ENCODE measurements at regions not wholly inside any gene's neighbourhood (a gene's known extent, or its start where the extent isn't known, plus 50 kb on each side); places are given as distances from the start of the nearest gene placed in this dataset.

- Histone ChIP-seq H4K5ac (ENCODE audit: insufficient read length, low read depth, low read length) (no peak overlapping the region), H4K20me1 (ENCODE audit: control insufficient read depth, insufficient read depth, insufficient read length) (no peaks in the 10 kb centered on the region)
- peaks cover 0 to 4% (median 0%) of the 10 kb centered on the region in 3 experiments; a peak in 1 of 7 replicates for H3K36me3 Mint-ChIP-seq (ENCODE audit: insufficient read depth in 1 of 3, low read depth in 3 of 3)
Measured at GRCh38 chr13:64311112-64311511, 2895.5 kb upstream of the PCDH20 start.

More at GRCh38 chr13:64311112-64311511, 2895.5 kb upstream of the PCDH20 start:
- Histone ChIP-seq H2BK120ac (ENCODE audit: low read depth, low read length, poor library complexity, severe bottlenecking) (no peak overlapping the region), H2AK5ac (ENCODE audit: insufficient read length, low read length) (no peak overlapping the region), H2BK15ac (ENCODE audit: low read depth, low read length) (no peak overlapping the region), H3K27ac (ENCODE audit: insufficient read length, low read depth, low read length) (no peak overlapping the region), H3T11ph (ENCODE audit: low read length) (no peak overlapping the region), H3K4me1 (ENCODE audit: insufficient read depth, low read length) (no peaks in the 10 kb centered on the region), H3K23me2 (ENCODE audit: insufficient read length, low read depth, low read length, poor library complexity, severe bottlenecking) (no peaks in the 10 kb centered on the region), H3K4me2 (ENCODE audit: insufficient read depth, insufficient read length, low read length) (no peak overlapping the region), H3K9ac (ENCODE audit: extremely low read depth, insufficient read length, low read length) (no peak overlapping the region), H3K9me3 (ENCODE audit: control insufficient read depth, low read depth, low read length) (no peaks in the 10 kb centered on the region), H2BK5ac (ENCODE audit: insufficient read length, low read length) (no peak overlapping the region), H4K8ac (replicated peaks; ENCODE audit: insufficient read length, low read depth, low read length) (no peak overlapping the region), H3K23ac (ENCODE audit: insufficient read length, low read depth, low read length) (no peak overlapping the region), H3K79me1 (ENCODE audit: insufficient read depth, low read depth, low read length, poor library complexity, severe bottlenecking) (no peaks in the 10 kb centered on the region), H2BK20ac (ENCODE audit: low read depth, low read length, poor library complexity, severe bottlenecking) (no peak overlapping the region), H3K56ac (ENCODE audit: insufficient read length, low read depth, low read length) (no peak overlapping the region), H4K91ac (ENCODE audit: insufficient read length, low read depth, low read length) (no peak overlapping the region), H2BK12ac (ENCODE audit: insufficient read length, low read depth, low read length) (no peak overlapping the region), H3K18ac (ENCODE audit: insufficient read length, low read depth, low read length) (no peak overlapping the region), H3K4ac (ENCODE audit: low read depth, low read length) (no peak overlapping the region), H3K79me2 (ENCODE audit: insufficient read depth, low read length) (no peaks in the 10 kb centered on the region), H2AFZ (ENCODE audit: low read length) (no peak overlapping the region), H3K14ac (ENCODE audit: insufficient read depth, low read length) (no peak overlapping the region), H3K27me3 (ENCODE audit: insufficient read depth, low read length) (no peaks in the 10 kb centered on the region)
- DNase-seq, result no peak
- no peak overlapping the region for H3K4me3 Mint-ChIP-seq
- no peak for TF ChIP-seq CTCF (conservative IDR thresholded peaks at IDR 0.05)
- peaks cover 0 to 3% of the 10 kb centered on the region in 2 experiments; a peak in 1 of 5 replicates for H3K9me3 Mint-ChIP-seq
- no peaks in the 10 kb centered on the region for H3K27me3 Mint-ChIP-seq (ENCODE audit: low read depth)
- peaks cover 0 to 4% of the 10 kb centered on the region in 2 experiments; a peak in 2 of 4 replicates for H3K4me1 Mint-ChIP-seq
- H3K27ac Mint-ChIP-seq, result no peak overlapping the region
- no CpG with 5 or more reads among the region's 1 CpG for WGBS (ENCODE audit: extremely low coverage, insufficient read length, low lambda C conversion rate)
